GM23338 (cell line): ENCODE measurements at regions not wholly inside any gene's neighbourhood (a gene's known extent, or its start where the extent isn't known, plus 50 kb on each side); places are given as distances from the start of the nearest gene placed in this dataset.

Experiments
- ATAC-seq: fragments of 200-7000 bp; cut with Tn5 transposase; 3 replicates; pipeline ENCODE4 v1.9.1; 2020
- DNase-seq: peaks from one replicate; pipeline ENCODE4 v3.0.0-alpha.2; 2015; ENCODE audit warnings: low spot score
- H2AFZ ChIP-seq: fragments of 200-600 bp; sonication (generic); 2 replicates; pipeline ENCODE4 v1.8.0; 2016; ENCODE audit warnings: antibody characterized with exemption, mild to moderate bottlenecking, moderate library complexity
- H3F3A ChIP-seq: fragments of 200-600 bp; sonication (generic); replicated peaks from 2 replicates; pipeline ENCODE4 v1.8.0; 2017; ENCODE audit warnings: antibody characterized with exemption, mixed run types, low read depth
- H3K27ac ChIP-seq: fragments of 200-600 bp; sonication (generic); 2 replicates; pipeline ENCODE4 v1.6.1; 2016; ENCODE audit warnings: low read depth
- H3K27me3 ChIP-seq: fragments of 200-600 bp; sonication (generic); 2 replicates; pipeline ENCODE4 v1.8.0; 2016; ENCODE audit warnings: mild to moderate bottlenecking, mixed run types, moderate library complexity; ENCODE audit not compliant: insufficient read depth
- H3K36me3 ChIP-seq: fragments of 200-600 bp; sonication (generic); 2 replicates; pipeline ENCODE4 v1.8.0; 2016; ENCODE audit warnings: mild to moderate bottlenecking; ENCODE audit not compliant: insufficient read depth
- H3K4me1 ChIP-seq: fragments of 200-600 bp; sonication (generic); 2 replicates; pipeline ENCODE4 v1.8.0; 2016; ENCODE audit warnings: mild to moderate bottlenecking, moderate library complexity; ENCODE audit not compliant: insufficient read depth
- H3K4me2 ChIP-seq: fragments of 200-600 bp; sonication (generic); 2 replicates; pipeline ENCODE4 v1.7.1; 2017; ENCODE audit warnings: mixed run types
- H3K4me3 ChIP-seq: fragments of 200-600 bp; sonication (generic); 2 replicates; pipeline ENCODE4 v1.6.1; 2016; ENCODE audit warnings: mixed run types
- H3K79me2 ChIP-seq: fragments of 200-600 bp; sonication (generic); replicated peaks from 2 replicates; pipeline ENCODE4 v1.8.0; 2017; ENCODE audit warnings: mild to moderate bottlenecking; ENCODE audit not compliant: insufficient read depth
- H3K9me2 ChIP-seq: fragments of 200-600 bp; sonication (generic); 2 replicates; pipeline ENCODE4 v1.8.0; 2017; ENCODE audit not compliant: insufficient read depth
- H4K20me1 ChIP-seq: fragments of 200-600 bp; sonication (generic); replicated peaks from 2 replicates; pipeline ENCODE4 v1.8.0; 2017; ENCODE audit warnings: mild to moderate bottlenecking; ENCODE audit not compliant: insufficient read depth
- H3K27ac Mint-ChIP-seq: 2 replicates; pipeline ENCODE4 v1.8.0; 2020; ENCODE audit warnings: inconsistent platforms, mild to moderate bottlenecking, moderate library complexity, mixed read lengths
- H3K27me3 Mint-ChIP-seq: 3 replicates; pipeline ENCODE4 v1.8.0; 2022; ENCODE audit warnings: low read depth, mild to moderate bottlenecking, moderate library complexity, mixed read lengths, inconsistent platforms; ENCODE audit not compliant: insufficient read depth, poor library complexity
- H3K36me3 Mint-ChIP-seq: 3 replicates; pipeline ENCODE4 v1.8.0; 2021; ENCODE audit warnings: low read depth, mild to moderate bottlenecking, inconsistent platforms, moderate library complexity, mixed read lengths
- H3K4me1 Mint-ChIP-seq: 3 replicates; pipeline ENCODE4 v1.8.0; 2020; ENCODE audit warnings: mild to moderate bottlenecking, inconsistent platforms, mixed read lengths
- H3K4me3 Mint-ChIP-seq: 3 replicates; pipeline ENCODE4 v1.8.0; 2021; ENCODE audit warnings: moderate library complexity, mild to moderate bottlenecking, inconsistent platforms, mixed read lengths
- H3K9me3 Mint-ChIP-seq: 3 replicates; pipeline ENCODE4 v1.8.0; 2020; ENCODE audit warnings: moderate library complexity, mild to moderate bottlenecking, inconsistent platforms, mixed read lengths
- CREB1 ChIP-seq: fragments of 250-450 bp; sonication (Bioruptor Pico); IDR thresholded peaks from 2 replicates; pipeline ENCODE4 v1.5.0; 2020; ENCODE audit warnings: low read depth, mild to moderate bottlenecking, moderate library complexity
- EZH2 ChIP-seq: fragments of 200-600 bp; sonication (generic); IDR thresholded peaks from one replicate; pipeline ENCODE4 v1.8.0; 2017; ENCODE audit warnings: antibody characterized with exemption, mild to moderate bottlenecking, low read depth; ENCODE audit not compliant: unreplicated experiment
- EZH2phosphoT487 ChIP-seq: fragments of 200-600 bp; sonication (generic); IDR thresholded peaks from one replicate; pipeline ENCODE4 v1.8.1; 2018; ENCODE audit warnings: antibody characterized with exemption; ENCODE audit not compliant: unreplicated experiment
- JUNB ChIP-seq: IDR thresholded peaks from one replicate; pipeline ENCODE4 v1.6.1; 2016; ENCODE audit warnings: antibody characterized with exemption; ENCODE audit not compliant: unreplicated experiment
- STAT1 ChIP-seq: IDR thresholded peaks from one replicate; pipeline ENCODE4 v1.6.1; 2016; ENCODE audit warnings: antibody characterized with exemption; ENCODE audit not compliant: unreplicated experiment
- ZNF114 ChIP-seq: fragments of 250-450 bp; sonication (Bioruptor Pico); IDR thresholded peaks from 2 replicates; pipeline ENCODE4 v1.5.0; 2020; ENCODE audit warnings: mild to moderate bottlenecking, moderate library complexity
- ZNF331 ChIP-seq: fragments of 250-450 bp; sonication (Bioruptor Pico); IDR thresholded peaks from 2 replicates; pipeline ENCODE4 v1.5.0; 2020; ENCODE audit warnings: low read depth, mild to moderate bottlenecking, moderate library complexity
- TF ChIP-seq, protein P1 (sequence below): fragments of 250-450 bp; sonication (Bioruptor Pico); IDR thresholded peaks from 2 replicates; pipeline ENCODE4 v1.5.0; 2020; ENCODE audit warnings: mild to moderate bottlenecking, moderate library complexity
- TF ChIP-seq, protein P2 (sequence below): IDR thresholded peaks from 2 replicates; pipeline ENCODE4 v1.6.1; 2016; ENCODE audit warnings: antibody characterized with exemption
- TF ChIP-seq, protein P3 (sequence below), 2 experiments: fragments of 200-600 bp in 1 of 2; sonication (generic) in 1 of 2; conservative IDR thresholded peaks; 2 replicates each; pipeline versions ENCODE4 v1.5.1 to v1.6.1; 2016 to 2017; ENCODE audit warnings: antibody characterized with exemption in 2 of 2, low read depth in 2 of 2, mild to moderate bottlenecking in 2 of 2, moderate library complexity in 1 of 2
- TF ChIP-seq, protein P4 (sequence below): IDR thresholded peaks from one replicate; pipeline ENCODE4 v1.6.1; 2018; ENCODE audit warnings: antibody characterized with exemption; ENCODE audit not compliant: unreplicated experiment

DNA sequence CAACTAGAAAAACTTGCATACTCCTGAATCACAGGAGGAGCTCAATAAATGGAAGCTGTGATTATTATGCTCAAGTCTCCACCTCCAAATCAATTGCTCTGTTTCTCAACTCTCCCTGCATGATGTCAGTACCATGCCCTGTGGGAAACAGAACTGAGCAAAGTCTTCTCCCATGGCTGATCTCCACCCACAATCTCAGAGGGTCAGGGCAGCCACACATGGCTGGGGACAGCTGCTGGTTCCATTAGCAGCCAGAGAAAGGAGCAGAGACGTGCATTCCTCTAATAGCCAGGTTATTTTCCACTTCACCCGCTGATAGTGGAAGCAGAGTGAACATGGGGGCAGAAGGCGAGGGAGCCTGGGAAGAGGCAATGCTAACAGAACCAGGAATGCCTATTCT lies 85.5 kb upstream of the TMEM132E start:
- Histone ChIP-seq H3F3A (no peaks in the 10 kb centered on the region), H2AFZ (no peak overlapping the region), H3K79me2 (no peaks in the 10 kb centered on the region), H3K4me2 (no peak overlapping the region), H4K20me1 (no peaks in the 10 kb centered on the region; the same call in 1 of the 2 replicates), H3K4me1 (no peaks in the 10 kb centered on the region), H3K4me3 (no peak overlapping the region), H3K36me3 (no peaks in the 10 kb centered on the region; the same call in 1 of the 2 replicates), H3K27me3 (0 out of 2 replicates have a peak, but pooled peaks cover 3% of the 10 kb centered on the region), H3K27ac (no peak overlapping the region), H3K9me2 (no peaks in the 10 kb centered on the region)
- Mint-ChIP-seq H3K27ac (no peak overlapping the region), H3K4me1 (no peaks in the 10 kb centered on the region), H3K36me3 (no peaks in the 10 kb centered on the region), H3K9me3 (no peaks in the 10 kb centered on the region), H3K27me3 (peaks cover 17% of the 10 kb centered on the region), H3K4me3 (no peak overlapping the region)
- TF ChIP-seq EZH2phosphoT487 (no peak), ZNF331 (CRISPR knock-in tag) (no peak), EZH2 (no peak), CREB1 (CRISPR knock-in tag) (no peak), STAT1 (no peak), ZNF114 (no peak), JUNB (no peak)
- TF ChIP-seq, protein P1, sequence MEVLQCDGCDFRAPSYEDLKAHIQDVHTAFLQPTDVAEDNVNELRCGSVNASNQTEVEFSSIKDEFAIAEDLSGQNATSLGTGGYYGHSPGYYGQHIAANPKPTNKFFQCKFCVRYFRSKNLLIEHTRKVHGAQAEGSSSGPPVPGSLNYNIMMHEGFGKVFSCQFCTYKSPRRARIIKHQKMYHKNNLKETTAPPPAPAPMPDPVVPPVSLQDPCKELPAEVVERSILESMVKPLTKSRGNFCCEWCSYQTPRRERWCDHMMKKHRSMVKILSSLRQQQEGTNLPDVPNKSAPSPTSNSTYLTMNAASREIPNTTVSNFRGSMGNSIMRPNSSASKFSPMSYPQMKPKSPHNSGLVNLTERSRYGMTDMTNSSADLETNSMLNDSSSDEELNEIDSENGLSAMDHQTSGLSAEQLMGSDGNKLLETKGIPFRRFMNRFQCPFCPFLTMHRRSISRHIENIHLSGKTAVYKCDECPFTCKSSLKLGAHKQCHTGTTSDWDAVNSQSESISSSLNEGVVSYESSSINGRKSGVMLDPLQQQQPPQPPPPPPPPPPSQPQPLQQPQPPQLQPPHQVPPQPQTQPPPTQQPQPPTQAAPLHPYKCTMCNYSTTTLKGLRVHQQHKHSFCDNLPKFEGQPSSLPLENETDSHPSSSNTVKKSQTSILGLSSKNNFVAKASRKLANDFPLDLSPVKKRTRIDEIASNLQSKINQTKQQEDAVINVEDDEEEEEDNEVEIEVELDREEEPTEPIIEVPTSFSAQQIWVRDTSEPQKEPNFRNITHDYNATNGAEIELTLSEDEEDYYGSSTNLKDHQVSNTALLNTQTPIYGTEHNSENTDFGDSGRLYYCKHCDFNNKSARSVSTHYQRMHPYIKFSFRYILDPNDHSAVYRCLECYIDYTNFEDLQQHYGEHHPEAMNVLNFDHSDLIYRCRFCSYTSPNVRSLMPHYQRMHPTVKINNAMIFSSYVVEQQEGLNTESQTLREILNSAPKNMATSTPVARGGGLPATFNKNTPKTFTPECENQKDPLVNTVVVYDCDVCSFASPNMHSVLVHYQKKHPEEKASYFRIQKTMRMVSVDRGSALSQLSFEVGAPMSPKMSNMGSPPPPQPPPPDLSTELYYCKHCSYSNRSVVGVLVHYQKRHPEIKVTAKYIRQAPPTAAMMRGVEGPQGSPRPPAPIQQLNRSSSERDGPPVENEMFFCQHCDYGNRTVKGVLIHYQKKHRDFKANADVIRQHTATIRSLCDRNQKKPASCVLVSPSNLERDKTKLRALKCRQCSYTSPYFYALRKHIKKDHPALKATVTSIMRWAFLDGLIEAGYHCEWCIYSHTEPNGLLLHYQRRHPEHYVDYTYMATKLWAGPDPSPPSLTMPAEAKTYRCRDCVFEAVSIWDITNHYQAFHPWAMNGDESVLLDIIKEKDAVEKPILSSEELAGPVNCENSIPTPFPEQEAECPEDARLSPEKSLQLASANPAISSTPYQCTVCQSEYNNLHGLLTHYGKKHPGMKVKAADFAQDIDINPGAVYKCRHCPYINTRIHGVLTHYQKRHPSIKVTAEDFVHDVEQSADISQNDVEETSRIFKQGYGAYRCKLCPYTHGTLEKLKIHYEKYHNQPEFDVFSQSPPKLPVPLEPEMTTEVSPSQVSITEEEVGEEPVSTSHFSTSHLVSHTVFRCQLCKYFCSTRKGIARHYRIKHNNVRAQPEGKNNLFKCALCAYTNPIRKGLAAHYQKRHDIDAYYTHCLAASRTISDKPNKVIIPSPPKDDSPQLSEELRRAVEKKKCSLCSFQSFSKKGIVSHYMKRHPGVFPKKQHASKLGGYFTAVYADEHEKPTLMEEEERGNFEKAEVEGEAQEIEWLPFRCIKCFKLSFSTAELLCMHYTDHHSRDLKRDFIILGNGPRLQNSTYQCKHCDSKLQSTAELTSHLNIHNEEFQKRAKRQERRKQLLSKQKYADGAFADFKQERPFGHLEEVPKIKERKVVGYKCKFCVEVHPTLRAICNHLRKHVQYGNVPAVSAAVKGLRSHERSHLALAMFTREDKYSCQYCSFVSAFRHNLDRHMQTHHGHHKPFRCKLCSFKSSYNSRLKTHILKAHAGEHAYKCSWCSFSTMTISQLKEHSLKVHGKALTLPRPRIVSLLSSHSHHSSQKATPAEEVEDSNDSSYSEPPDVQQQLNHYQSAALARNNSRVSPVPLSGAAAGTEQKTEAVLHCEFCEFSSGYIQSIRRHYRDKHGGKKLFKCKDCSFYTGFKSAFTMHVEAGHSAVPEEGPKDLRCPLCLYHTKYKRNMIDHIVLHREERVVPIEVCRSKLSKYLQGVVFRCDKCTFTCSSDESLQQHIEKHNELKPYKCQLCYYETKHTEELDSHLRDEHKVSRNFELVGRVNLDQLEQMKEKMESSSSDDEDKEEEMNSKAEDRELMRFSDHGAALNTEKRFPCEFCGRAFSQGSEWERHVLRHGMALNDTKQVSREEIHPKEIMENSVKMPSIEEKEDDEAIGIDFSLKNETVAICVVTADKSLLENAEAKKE: no peak
- TF ChIP-seq, protein P2, sequence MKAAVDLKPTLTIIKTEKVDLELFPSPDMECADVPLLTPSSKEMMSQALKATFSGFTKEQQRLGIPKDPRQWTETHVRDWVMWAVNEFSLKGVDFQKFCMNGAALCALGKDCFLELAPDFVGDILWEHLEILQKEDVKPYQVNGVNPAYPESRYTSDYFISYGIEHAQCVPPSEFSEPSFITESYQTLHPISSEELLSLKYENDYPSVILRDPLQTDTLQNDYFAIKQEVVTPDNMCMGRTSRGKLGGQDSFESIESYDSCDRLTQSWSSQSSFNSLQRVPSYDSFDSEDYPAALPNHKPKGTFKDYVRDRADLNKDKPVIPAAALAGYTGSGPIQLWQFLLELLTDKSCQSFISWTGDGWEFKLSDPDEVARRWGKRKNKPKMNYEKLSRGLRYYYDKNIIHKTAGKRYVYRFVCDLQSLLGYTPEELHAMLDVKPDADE: no peak
- TF ChIP-seq, protein P3, sequence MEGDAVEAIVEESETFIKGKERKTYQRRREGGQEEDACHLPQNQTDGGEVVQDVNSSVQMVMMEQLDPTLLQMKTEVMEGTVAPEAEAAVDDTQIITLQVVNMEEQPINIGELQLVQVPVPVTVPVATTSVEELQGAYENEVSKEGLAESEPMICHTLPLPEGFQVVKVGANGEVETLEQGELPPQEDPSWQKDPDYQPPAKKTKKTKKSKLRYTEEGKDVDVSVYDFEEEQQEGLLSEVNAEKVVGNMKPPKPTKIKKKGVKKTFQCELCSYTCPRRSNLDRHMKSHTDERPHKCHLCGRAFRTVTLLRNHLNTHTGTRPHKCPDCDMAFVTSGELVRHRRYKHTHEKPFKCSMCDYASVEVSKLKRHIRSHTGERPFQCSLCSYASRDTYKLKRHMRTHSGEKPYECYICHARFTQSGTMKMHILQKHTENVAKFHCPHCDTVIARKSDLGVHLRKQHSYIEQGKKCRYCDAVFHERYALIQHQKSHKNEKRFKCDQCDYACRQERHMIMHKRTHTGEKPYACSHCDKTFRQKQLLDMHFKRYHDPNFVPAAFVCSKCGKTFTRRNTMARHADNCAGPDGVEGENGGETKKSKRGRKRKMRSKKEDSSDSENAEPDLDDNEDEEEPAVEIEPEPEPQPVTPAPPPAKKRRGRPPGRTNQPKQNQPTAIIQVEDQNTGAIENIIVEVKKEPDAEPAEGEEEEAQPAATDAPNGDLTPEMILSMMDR (conservative IDR thresholded peaks at IDR 0.05; ENCODE audit: low read depth in 2 of 2): no peak
- TF ChIP-seq, protein P4, sequence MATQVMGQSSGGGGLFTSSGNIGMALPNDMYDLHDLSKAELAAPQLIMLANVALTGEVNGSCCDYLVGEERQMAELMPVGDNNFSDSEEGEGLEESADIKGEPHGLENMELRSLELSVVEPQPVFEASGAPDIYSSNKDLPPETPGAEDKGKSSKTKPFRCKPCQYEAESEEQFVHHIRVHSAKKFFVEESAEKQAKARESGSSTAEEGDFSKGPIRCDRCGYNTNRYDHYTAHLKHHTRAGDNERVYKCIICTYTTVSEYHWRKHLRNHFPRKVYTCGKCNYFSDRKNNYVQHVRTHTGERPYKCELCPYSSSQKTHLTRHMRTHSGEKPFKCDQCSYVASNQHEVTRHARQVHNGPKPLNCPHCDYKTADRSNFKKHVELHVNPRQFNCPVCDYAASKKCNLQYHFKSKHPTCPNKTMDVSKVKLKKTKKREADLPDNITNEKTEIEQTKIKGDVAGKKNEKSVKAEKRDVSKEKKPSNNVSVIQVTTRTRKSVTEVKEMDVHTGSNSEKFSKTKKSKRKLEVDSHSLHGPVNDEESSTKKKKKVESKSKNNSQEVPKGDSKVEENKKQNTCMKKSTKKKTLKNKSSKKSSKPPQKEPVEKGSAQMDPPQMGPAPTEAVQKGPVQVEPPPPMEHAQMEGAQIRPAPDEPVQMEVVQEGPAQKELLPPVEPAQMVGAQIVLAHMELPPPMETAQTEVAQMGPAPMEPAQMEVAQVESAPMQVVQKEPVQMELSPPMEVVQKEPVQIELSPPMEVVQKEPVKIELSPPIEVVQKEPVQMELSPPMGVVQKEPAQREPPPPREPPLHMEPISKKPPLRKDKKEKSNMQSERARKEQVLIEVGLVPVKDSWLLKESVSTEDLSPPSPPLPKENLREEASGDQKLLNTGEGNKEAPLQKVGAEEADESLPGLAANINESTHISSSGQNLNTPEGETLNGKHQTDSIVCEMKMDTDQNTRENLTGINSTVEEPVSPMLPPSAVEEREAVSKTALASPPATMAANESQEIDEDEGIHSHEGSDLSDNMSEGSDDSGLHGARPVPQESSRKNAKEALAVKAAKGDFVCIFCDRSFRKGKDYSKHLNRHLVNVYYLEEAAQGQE: no peak
- no peak for DNase-seq
- ATAC-seq: no peak
